A673 (cell line): ENCODE measurements at regions not wholly inside any gene's neighbourhood (a gene's known extent, or its start where the extent isn't known, plus 50 kb on each side); places are given as distances from the start of the nearest gene placed in this dataset.

Experiments used
- BruUV-seq: library from RNA; stranded (reverse); fragments of 400-500 nt; replicated peaks from 2 replicates; lab custom pipeline; 2021; lab: Mats Ljungman, UMichigan
- CTCF ChIA-PET: fragments of 300-600 bp; sonication (Branson Sonifier 250); formaldehyde crosslinking; loops from one replicate; lab custom pipeline; 2022; ENCODE audit warnings: antibody characterized with exemption; lab: Charles Lee
- POLR2A ChIA-PET: fragments of 300-600 bp; sonication (Branson Sonifier 250); formaldehyde crosslinking; loops from one replicate; lab custom pipeline; 2022; ENCODE audit warnings: antibody characterized with exemption; ENCODE audit not compliant: low non-redundant PET; lab: Charles Lee
- DNase-seq: peaks from one replicate; pipeline ENCODE4 v3.0.0-alpha.2; 2015; ENCODE audit warnings: low spot score
- H3K27ac ChIP-seq: fragments of 200-600 bp; sonication (generic); 2 replicates; pipeline ENCODE4 v1.5.1; 2016; ENCODE audit warnings: mixed run types, low read depth, mild to moderate bottlenecking, mixed read lengths, antibody characterized with exemption, low read length; ENCODE audit not compliant: poor library complexity, severe bottlenecking
- H3K27me3 ChIP-seq: fragments of 200-600 bp; sonication (generic); replicated peaks from 2 replicates; pipeline ENCODE4 v1.6.1; 2017; ENCODE audit warnings: mixed run types, low read depth, mild to moderate bottlenecking, mixed read lengths, antibody characterized with exemption, low read length; ENCODE audit not compliant: insufficient read depth, poor library complexity
- H3K36me3 ChIP-seq: fragments of 200-600 bp; sonication (generic); 2 replicates; pipeline ENCODE4 v1.6.1; 2016; ENCODE audit warnings: mixed run types, mild to moderate bottlenecking, mixed read lengths, antibody characterized with exemption, low read length; ENCODE audit not compliant: insufficient read depth, poor library complexity, severe bottlenecking
- H3K4me1 ChIP-seq: fragments of 200-600 bp; sonication (generic); 2 replicates; pipeline ENCODE4 v1.6.1; 2017; ENCODE audit warnings: mixed run types, mild to moderate bottlenecking, mixed read lengths, antibody characterized with exemption, low read length; ENCODE audit not compliant: insufficient read depth, poor library complexity, severe bottlenecking
- H3K4me3 ChIP-seq: fragments of 200-600 bp; sonication (generic); 2 replicates; pipeline ENCODE4 v1.5.1; 2016; ENCODE audit warnings: low read depth, mixed run types, mild to moderate bottlenecking, mixed read lengths, low read length; ENCODE audit not compliant: poor library complexity, severe bottlenecking
- H3K9me3 ChIP-seq: fragments of 200-600 bp; sonication (generic); 2 replicates; pipeline ENCODE4 v1.6.1; 2016; ENCODE audit warnings: mixed run types, low read depth, mild to moderate bottlenecking, mixed read lengths, antibody characterized with exemption, low read length; ENCODE audit not compliant: poor library complexity, severe bottlenecking
- CTCF ChIP-seq: fragments of 300-800, 200-600 bp; sonication (generic); conservative IDR thresholded peaks from 2 replicates; pipeline ENCODE4 v1.5.1; 2017; ENCODE audit warnings: low read depth, mild to moderate bottlenecking, antibody characterized with exemption, low read length, moderate library complexity, mixed read lengths
- EZH2 ChIP-seq: fragments of 200-600 bp; sonication (generic); IDR thresholded peaks from 2 replicates; pipeline ENCODE4 v1.6.1; 2017; ENCODE audit warnings: borderline replicate concordance, low read depth, mild to moderate bottlenecking, mixed read lengths, antibody characterized with exemption, low read length; ENCODE audit not compliant: poor library complexity, severe bottlenecking
- intact Hi-C: fragments of 100-400 bp; cut with micrococcal nuclease; formaldehyde crosslinking; loops from one replicate; pipeline ENCODE4 v1.10.0; 2022; ENCODE audit not compliant: unreplicated experiment

GRCh38 chr10:109379186-109379585, 544.1 kb downstream of the XPNPEP1 start:
- H3K27ac ChIP-seq: no peak overlapping the region
- CTCF ChIA-PET: no interaction called here
- H3K4me3 ChIP-seq: no peak overlapping the region
- no TSS peak for BruUV-seq
- no peak for TF ChIP-seq EZH2
- TF ChIP-seq CTCF: no peak
- H3K9me3 ChIP-seq: no peaks in the 10 kb centered on the region
- POLR2A ChIA-PET: no interaction called here
- H3K27me3 ChIP-seq: no peaks in the 10 kb centered on the region
- no peak for DNase-seq
- peaks cover 6% of the 10 kb centered on the region for H3K4me1 ChIP-seq
- H3K36me3 ChIP-seq: no peaks in the 10 kb centered on the region
- intact Hi-C loops: no loop called here

GRCh38 chr10:109374215-109374614, 549.1 kb downstream of the XPNPEP1 start:
- peak; percentile 26 for DNase-seq
- no TSS peak for BruUV-seq

GRCh38 chr10:109359316-109359715, 564.0 kb downstream of the XPNPEP1 start:
- DNase-seq: no peak
- H3K27me3 ChIP-seq: no peaks in the 10 kb centered on the region
- no peak overlapping the region for H3K27ac ChIP-seq
- CTCF ChIA-PET: no interaction called here
- POLR2A ChIA-PET: no interaction called here
- TF ChIP-seq CTCF (no peak), EZH2 (no peak)
- no peaks in the 10 kb centered on the region for H3K36me3 ChIP-seq
- H3K9me3 ChIP-seq: no peaks in the 10 kb centered on the region
- no TSS peak for BruUV-seq
- H3K4me3 ChIP-seq: no peak overlapping the region
- H3K4me1 ChIP-seq: peaks cover 25% of the 10 kb centered on the region
- intact Hi-C loops: no loop called here

More at GRCh38 chr10:109374215-109374614, 549.1 kb downstream of the XPNPEP1 start:
- intact Hi-C loops: no loop called here
- no peaks in the 10 kb centered on the region for H3K36me3 ChIP-seq
- peaks cover 4% of the 10 kb centered on the region for H3K4me1 ChIP-seq
- no peak for TF ChIP-seq EZH2
- no peak for TF ChIP-seq CTCF
- CTCF ChIA-PET: no interaction called here
- POLR2A ChIA-PET: no interaction called here
- H3K4me3 ChIP-seq: no peak overlapping the region
- H3K27me3 ChIP-seq: no peaks in the 10 kb centered on the region
- H3K27ac ChIP-seq: no peak overlapping the region
- H3K9me3 ChIP-seq: no peaks in the 10 kb centered on the region
